SH-SY5Y (cell line): ENCODE measurements at regions not wholly inside any gene's neighbourhood (a gene's known extent, or its start where the extent isn't known, plus 50 kb on each side); places are given as distances from the start of the nearest gene placed in this dataset.
A peak's percentile ranks its signal among the peaks of the same experiment; 100 is the strongest.

ENCODE experiments used
- GATA2 ChIP-seq: IDR thresholded peaks from 2 replicates; pipeline ENCODE4 v1.6.1; 2011; ENCODE audit warnings: mild to moderate bottlenecking, low read depth, low read length
- GATA3 ChIP-seq: IDR thresholded peaks from 2 replicates; pipeline ENCODE4 v1.6.1; 2011; ENCODE audit warnings: low read depth, mild to moderate bottlenecking, low read length, moderate library complexity

DNA sequence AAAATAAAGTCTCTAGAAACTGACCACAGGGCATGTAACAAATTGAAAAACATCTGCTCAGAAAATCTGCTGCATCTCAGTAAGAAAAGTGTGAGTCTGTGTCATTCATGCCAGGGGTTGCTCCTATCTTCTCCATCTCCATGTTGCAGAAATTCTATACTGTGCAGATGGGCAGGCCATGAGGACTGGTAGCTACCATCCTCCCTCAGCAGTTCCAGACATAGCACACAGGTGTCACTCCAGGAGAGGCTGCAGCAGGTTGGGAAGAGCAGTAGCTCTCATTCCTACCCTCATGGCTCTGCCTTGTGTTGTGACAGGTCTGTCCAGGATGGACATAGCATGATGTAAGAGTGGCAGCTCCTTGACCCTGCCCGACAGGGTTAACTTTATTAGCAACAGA, 173.4 kb downstream of the NDUFS4 start:
- TF ChIP-seq GATA3 (peak; percentile 49; the same call in 1 of the 2 replicates), GATA2 (peak; percentile 79)

GRCh38 chr5:53738105-53738504, 177.7 kb downstream of the NDUFS4 start:
- TF ChIP-seq GATA2 = no peak
- no peak for TF ChIP-seq GATA3

DNA sequence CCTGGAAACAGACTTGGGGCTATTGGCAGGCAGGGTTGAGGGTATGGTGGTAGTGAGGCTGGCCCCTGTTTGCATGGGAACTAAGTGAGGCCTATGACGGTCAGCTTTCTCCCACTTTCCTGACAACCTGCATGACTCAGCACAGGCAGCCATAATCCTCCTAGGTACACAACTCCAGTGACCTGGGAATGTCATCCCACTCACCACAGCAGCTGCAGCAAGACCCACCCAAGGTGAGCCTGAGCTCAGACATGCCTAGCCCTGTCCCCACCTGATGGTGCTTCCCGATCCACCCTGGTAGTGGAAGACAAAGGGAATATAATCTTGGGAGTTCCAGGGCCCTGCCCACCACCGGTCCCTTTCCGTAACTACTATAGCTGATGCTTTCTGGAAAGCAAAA, 178.7 kb downstream of the NDUFS4 start:
- no peak for TF ChIP-seq GATA3
- TF ChIP-seq GATA2 = no peak

DNA sequence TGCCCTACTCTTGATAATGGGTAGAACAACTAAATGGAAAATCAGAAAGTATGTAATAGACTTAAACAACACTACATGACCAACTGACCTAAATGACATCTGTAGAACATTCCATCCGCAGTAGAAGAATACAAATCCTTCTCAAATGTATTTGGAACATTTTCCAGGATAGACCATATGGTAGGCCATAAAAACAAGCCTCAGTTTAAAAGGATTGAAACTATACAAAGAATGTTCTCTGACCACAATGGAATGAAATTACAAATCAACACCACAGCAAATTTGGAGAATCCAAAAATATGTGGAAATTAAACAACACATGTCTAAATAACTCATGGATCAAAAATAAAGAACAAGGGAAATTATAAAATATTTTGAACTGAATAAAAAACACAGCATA, 189.2 kb downstream of the NDUFS4 start:
- TF ChIP-seq GATA2 (no peak), GATA3 (no peak)

DNA sequence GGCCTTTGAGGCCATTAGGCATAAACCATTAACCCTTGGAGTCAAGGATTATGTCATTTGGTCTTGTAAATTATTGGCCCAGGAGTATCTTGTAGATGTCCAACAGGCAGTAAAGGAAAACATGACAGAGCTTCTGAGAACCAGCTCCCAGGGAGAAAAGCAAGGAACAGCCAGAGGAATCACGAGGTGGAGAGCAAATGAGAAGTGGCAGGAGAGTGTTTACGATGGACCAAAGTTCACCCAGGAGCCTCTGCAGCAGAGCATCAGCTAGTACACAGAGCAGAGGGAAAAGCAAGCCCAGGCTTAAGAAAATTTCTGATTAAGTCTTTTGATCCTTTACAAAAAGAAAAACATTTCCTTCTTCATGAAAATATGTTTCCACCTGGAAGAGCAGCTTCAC, 206.2 kb downstream of the NDUFS4 start:
- no peak for TF ChIP-seq GATA2
- TF ChIP-seq GATA3 = no peak

- TF ChIP-seq GATA2 (no peak), GATA3 (no peak)
These were observed 217.6 kb downstream of the NDUFS4 start for GRCh38 chr5:53777864-53778618.

DNA sequence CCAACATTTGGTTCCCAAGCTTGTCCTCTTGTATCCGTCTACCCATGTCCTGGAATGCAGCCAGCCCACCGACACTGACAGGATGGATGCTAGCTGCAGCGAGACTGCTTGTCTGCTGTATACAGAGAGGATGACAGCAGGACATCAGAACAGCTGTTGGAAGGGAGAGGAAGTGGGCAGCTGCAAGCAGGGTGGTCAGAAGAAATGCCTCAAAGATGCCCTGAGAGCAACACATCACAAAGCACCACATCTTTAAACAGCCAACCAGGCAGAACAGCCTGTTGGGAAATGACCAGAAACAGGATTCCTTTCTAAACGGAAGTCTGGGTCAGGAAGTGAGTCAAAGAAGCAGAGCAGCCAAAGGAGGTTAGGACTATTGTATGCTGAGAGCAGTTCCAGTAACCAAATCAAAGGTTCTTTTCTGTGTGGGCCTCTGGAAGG, 219.1 kb downstream of the NDUFS4 start:
- TF ChIP-seq GATA2 (no peak), GATA3 (no peak)

- TF ChIP-seq GATA3 (no peak), GATA2 (no peak)
These were observed 222.2 kb downstream of the NDUFS4 start for GRCh38 chr5:53782620-53783019.

DNA sequence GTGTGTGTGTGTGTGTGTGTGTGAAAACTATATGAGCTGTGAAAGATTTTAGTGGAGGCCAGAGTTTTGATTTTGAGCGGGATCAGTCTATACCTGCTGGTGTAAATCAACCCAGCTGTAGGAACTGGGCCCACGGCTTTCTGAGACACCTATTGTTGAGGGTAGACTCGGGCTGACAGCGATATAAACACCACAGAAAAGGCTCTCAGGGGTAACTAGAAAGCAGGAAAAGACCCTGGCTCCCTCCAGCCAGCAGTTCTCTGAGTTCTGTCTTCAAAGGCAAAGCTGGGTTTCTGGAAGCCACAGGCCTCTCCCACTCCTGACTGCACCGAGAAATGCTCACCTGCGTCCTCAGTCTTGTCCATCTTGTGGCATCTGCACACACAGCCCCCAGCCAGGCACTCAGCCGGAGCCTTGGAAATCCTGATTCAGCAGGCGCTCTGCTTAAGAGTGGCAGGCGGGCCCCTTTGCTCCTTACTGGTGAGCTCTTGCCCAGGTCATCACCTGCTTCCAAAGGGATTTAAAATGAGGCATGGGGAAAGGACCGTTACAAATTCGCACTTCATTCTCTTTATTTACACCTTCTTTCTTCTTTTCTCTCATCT, 223.3 kb downstream of the NDUFS4 start:
- TF ChIP-seq GATA2 = no peak
- no peak for TF ChIP-seq GATA3

- TF ChIP-seq GATA3 (no peak), GATA2 (no peak)
These were observed 224.2 kb downstream of the NDUFS4 start for GRCh38 chr5:53784596-53784995.

DNA sequence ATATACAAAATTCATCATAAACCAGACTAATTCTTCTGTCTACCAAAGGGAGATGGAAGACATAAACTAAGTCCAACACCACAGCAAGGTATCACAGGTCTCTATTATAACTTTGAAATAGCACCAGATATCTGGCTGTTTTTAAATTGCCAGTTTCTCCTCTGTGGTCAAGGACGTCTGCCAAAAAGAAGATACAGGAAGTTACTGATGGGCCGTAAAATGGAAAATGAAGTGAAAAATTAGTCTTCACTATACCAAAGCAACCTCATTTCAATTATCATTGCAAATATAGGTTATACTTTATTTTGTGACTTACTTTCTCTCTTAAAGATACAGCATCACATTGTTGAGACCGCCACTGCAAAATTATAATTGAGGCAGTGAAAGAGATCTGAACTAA, 225.5 kb downstream of the NDUFS4 start:
- no peak for TF ChIP-seq GATA2
- no peak for TF ChIP-seq GATA3

DNA sequence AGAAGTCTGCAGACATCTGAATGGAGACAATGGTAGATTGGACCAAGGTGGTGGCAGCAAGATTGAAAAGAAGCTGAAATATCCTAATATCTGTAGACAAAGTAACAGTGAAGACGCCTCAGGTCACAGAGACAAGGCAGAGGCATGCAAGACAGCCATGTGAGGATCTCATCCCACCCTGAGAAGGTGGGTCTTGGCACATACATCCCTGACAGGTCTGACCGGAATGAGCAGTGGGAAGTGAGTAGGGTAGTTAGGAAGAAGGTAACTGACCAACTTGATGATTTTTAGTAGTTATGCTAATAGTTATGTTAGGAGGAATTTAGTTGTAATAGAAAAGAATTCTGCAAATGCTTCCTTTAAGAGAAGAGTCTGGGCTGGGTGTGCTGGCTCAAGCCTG, 229.6 kb downstream of the NDUFS4 start:
- TF ChIP-seq GATA2 = no peak
- no peak for TF ChIP-seq GATA3

DNA sequence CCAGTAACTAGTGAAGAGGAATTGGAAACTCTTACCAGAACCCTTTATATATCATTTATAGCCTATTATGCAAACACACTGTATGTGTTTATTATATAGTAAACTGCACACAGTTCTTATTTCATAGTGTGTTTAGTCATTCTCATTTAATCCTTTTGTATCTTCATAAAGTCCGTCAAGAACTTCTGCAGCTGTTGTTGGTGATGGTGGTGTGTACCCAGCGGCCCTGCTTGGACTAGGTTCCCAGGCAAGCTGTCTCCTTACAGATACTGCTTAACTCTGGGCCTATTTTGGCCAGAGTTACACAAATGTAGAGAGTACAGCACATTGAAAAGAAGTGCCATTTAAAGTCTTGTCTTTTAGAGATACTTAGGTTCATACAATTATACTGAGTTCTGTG, 231.9 kb downstream of the NDUFS4 start:
- no peak for TF ChIP-seq GATA2
- TF ChIP-seq GATA3 = no peak

DNA sequence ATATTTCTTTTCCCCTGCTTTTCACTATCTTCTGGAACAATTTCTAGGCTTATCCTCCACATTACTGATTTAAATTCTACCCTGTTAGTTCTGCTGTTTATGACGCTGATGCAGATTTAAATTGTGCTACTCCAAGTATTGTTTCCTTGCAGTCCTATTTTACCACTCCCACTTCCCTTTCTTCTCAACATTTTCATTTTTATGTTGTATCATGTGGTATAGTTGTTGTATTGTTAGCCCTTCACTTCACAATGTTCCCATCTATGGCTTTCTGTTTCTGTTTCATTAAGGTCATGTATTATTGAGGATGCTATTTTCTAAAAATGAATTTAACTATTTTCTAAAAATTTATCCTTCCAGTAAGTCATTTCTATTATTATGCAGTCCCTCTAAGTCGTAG, 254.4 kb downstream of the NDUFS4 start:
- TF ChIP-seq GATA2 (no peak), GATA3 (no peak)

GRCh38 chr5:53815471-53815870, 255.0 kb downstream of the NDUFS4 start:
- no peak for TF ChIP-seq GATA3
- no peak for TF ChIP-seq GATA2
